ENCODE measurements at regions not wholly inside any gene's neighbourhood (a gene's known extent, or its start where the extent isn't known, plus 50 kb on each side); places are given as distances from the start of the nearest gene placed in this dataset.

DNA sequence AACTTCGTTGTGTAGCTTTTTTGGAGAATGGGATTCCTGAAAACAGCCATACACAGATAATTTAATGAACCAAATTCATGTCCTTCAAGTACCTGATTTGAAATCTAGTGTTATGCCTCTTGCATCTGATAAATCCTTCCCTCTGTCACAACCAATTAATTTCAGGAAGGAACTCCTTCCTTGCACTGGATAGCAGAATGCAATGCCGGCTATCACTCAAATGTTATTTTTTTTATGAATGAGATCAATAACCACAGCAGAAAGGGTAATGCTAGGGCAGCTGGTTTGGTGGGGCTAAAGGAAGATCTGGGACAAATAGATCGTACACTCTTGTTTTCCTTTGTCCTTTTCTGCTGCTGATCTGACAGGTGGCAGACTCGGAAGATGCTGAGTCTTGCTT lies 899.5 kb upstream of the GYPC start:
- no peak overlapping the region for H3K4me3 Mint-ChIP-seq
- TF ChIP-seq, protein P1, sequence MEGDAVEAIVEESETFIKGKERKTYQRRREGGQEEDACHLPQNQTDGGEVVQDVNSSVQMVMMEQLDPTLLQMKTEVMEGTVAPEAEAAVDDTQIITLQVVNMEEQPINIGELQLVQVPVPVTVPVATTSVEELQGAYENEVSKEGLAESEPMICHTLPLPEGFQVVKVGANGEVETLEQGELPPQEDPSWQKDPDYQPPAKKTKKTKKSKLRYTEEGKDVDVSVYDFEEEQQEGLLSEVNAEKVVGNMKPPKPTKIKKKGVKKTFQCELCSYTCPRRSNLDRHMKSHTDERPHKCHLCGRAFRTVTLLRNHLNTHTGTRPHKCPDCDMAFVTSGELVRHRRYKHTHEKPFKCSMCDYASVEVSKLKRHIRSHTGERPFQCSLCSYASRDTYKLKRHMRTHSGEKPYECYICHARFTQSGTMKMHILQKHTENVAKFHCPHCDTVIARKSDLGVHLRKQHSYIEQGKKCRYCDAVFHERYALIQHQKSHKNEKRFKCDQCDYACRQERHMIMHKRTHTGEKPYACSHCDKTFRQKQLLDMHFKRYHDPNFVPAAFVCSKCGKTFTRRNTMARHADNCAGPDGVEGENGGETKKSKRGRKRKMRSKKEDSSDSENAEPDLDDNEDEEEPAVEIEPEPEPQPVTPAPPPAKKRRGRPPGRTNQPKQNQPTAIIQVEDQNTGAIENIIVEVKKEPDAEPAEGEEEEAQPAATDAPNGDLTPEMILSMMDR (IDR thresholded peaks at IDR 0.05), result no peak
- no peaks in the 10 kb centered on the region for H3K4me1 ChIP-seq (ENCODE audit: control insufficient read depth in 1 of 2, insufficient read depth in 2 of 2, low read length in 2 of 2)
- H4K20me1 ChIP-seq (ENCODE audit: insufficient read depth, low read length), result no peaks in the 10 kb centered on the region
- H3K9me3 ChIP-seq (replicated peaks in 1 of 2; ENCODE audit: control insufficient read depth in 1 of 2, insufficient read depth in 1 of 2, low read length in 2 of 2), result no peaks in the 10 kb centered on the region
- no peaks in the 10 kb centered on the region for H3K4me1 Mint-ChIP-seq
- H3K9me3 Mint-ChIP-seq, result peaks cover 0 to 5% (median 0%) of the 10 kb centered on the region in 7 donors
- H3K36me3 Mint-ChIP-seq, result no peaks in the 10 kb centered on the region
- no peaks in the 10 kb centered on the region for H3K27me3 Mint-ChIP-seq (ENCODE audit: low read depth in 3 of 3)
- H3K27ac ChIP-seq (ENCODE audit: low read depth in 1 of 2, low read length in 2 of 2), result no peak overlapping the region
- H3K9ac ChIP-seq (ENCODE audit: insufficient read depth, low read length, poor library complexity, severe bottlenecking), result no peak overlapping the region
- no peaks in the 10 kb centered on the region for H3K36me3 ChIP-seq (replicated peaks in 1 of 2; ENCODE audit: control insufficient read depth in 1 of 2, insufficient read depth in 2 of 2, low read length in 2 of 2)
- no peaks in the 10 kb centered on the region for H3K27me3 ChIP-seq (ENCODE audit: control insufficient read depth in 2 of 2, insufficient read depth in 2 of 2, low read length in 2 of 2)
- no peak for DNase-seq
- no peaks in the 10 kb centered on the region for H3K79me2 ChIP-seq (ENCODE audit: insufficient read depth, low read length)
- H3K27ac Mint-ChIP-seq, result no peak overlapping the region
- no peak overlapping the region for H3K4me3 ChIP-seq (replicated peaks in 1 of 3; ENCODE audit: low read depth in 2 of 3, low read length in 3 of 3)
- H3K4me2 ChIP-seq (replicated peaks; ENCODE audit: extremely low read depth, low read length, poor library complexity, severe bottlenecking), result no peak overlapping the region
- WGBS (ENCODE audit: insufficient coverage), result no CpG with 5 or more reads among the region's 4 CpGs
- H2AFZ ChIP-seq (ENCODE audit: insufficient read depth, low read depth, low read length, poor library complexity, severe bottlenecking), result no peak overlapping the region
- intact Hi-C loops (cut with micrococcal nuclease), result no loop called here

- Mint-ChIP-seq H3K9me3 (peaks cover 0 to 10% (median 4%) of the 10 kb centered on the region in 7 donors), H3K27ac (no peak overlapping the region), H3K4me1 (no peaks in the 10 kb centered on the region), H3K27me3 (ENCODE audit: low read depth in 3 of 3) (no peaks in the 10 kb centered on the region), H3K4me3 (no peak overlapping the region), H3K36me3 (no peaks in the 10 kb centered on the region)
- H3K4me2 ChIP-seq (replicated peaks; ENCODE audit: extremely low read depth, low read length, poor library complexity, severe bottlenecking), result no peak overlapping the region
- intact Hi-C loops (cut with micrococcal nuclease), result no loop called here
- H3K9ac ChIP-seq (ENCODE audit: insufficient read depth, low read length, poor library complexity, severe bottlenecking), result no peak overlapping the region
- H3K27ac ChIP-seq (ENCODE audit: low read depth in 1 of 2, low read length in 2 of 2), result no peak overlapping the region
- H2AFZ ChIP-seq (ENCODE audit: insufficient read depth, low read depth, low read length, poor library complexity, severe bottlenecking), result no peak overlapping the region
- H3K9me3 ChIP-seq (replicated peaks in 1 of 2; ENCODE audit: control insufficient read depth in 1 of 2, insufficient read depth in 1 of 2, low read length in 2 of 2), result peaks cover 0 to 4% of the 10 kb centered on the region in 2 donors
- H3K36me3 ChIP-seq (replicated peaks in 1 of 2; ENCODE audit: control insufficient read depth in 1 of 2, insufficient read depth in 2 of 2, low read length in 2 of 2), result no peaks in the 10 kb centered on the region
- no peaks in the 10 kb centered on the region for H3K4me1 ChIP-seq (ENCODE audit: control insufficient read depth in 1 of 2, insufficient read depth in 2 of 2, low read length in 2 of 2)
- WGBS (ENCODE audit: insufficient coverage), result no CpG with 5 or more reads among the region's 1 CpG
- TF ChIP-seq, protein P1 (IDR thresholded peaks at IDR 0.05), result no peak
- H3K4me3 ChIP-seq (replicated peaks in 1 of 3; ENCODE audit: low read depth in 2 of 3, low read length in 3 of 3), result no peak overlapping the region
- H4K20me1 ChIP-seq (ENCODE audit: insufficient read depth, low read length), result no peaks in the 10 kb centered on the region
- H3K27me3 ChIP-seq (ENCODE audit: control insufficient read depth in 2 of 2, insufficient read depth in 2 of 2, low read length in 2 of 2), result no peaks in the 10 kb centered on the region
- no peak for DNase-seq
- no peaks in the 10 kb centered on the region for H3K79me2 ChIP-seq (ENCODE audit: insufficient read depth, low read length)
Observed at GRCh38 chr2:125796784-125797183, 859.2 kb upstream of the GYPC start.
